A549 (cell line): ENCODE measurements at regions not wholly inside any gene's neighbourhood (a gene's known extent, or its start where the extent isn't known, plus 50 kb on each side); places are given as distances from the start of the nearest gene placed in this dataset.

Experiments used
- CHD2 ChIP-seq: fragments of 150-350 bp; IDR thresholded peaks from 2 replicates; pipeline ENCODE4 v1.6.1; 2014; ENCODE audit warnings: low read length; ENCODE audit not compliant: partially characterized antibody
- POLR2A ChIP-seq: IDR thresholded peaks from 2 replicates; pipeline ENCODE4 v1.6.1; 2012; ENCODE audit warnings: mild to moderate bottlenecking, low read length
- USF2 ChIP-seq: fragments of 450-650 bp; IDR thresholded peaks from 2 replicates; pipeline ENCODE4 v1.6.1; 2014; ENCODE audit warnings: antibody characterized with exemption

DNA sequence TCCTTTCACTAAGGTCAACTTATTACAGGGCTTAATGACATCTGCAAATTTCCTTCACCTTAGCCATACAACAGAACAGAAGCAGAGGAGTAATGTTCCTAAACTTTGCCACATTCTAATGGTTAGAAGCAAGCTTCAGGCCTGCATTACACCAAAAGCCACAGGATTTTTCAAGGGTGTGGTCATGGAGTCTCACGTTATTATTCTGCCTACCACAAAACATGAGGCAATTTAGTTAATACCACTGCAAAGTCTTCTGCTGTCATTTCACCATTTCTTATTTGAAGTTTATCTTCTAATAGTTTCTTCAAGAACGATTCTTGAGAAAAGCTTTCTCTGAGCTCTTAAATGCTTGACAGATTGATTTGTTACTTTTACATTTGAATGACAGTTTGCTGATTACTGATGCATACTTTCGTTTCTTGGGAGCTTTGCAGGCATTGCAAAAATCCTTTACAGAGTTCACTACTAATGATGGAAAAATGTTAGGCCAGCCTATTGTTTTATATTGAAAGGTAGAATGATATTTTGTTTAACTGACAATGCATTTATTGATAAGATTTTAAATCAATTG, 1257.1 kb downstream of the NSUN3 start:
- TF ChIP-seq USF2 (no peak), POLR2A (no peak), CHD2 (no peak)
